Activated T-helper 2 cell treated with anti-CD3 and anti-CD28 coated beads, Interferon-gamma antibody, Interleukin-2, Interleukin-4, amounts not matched to agents 10 μg/mL and 5 μg/mL and 100 μg/mL, durations not matched to agents 14 hours and 24 hours and 36 hours (primary cell): ENCODE measurements at regions not wholly inside any gene's neighbourhood (a gene's known extent, or its start where the extent isn't known, plus 50 kb on each side); places are given as distances from the start of the nearest gene placed in this dataset.

Source experiments
- DNase-seq: peaks from one replicate; pipeline ENCODE4 v3.0.0; 2021; ENCODE audit warnings: low spot score
- H3K27ac Mint-ChIP-seq: one replicate; pipeline ENCODE4 v1.8.0; 2021; ENCODE audit warnings: mixed read lengths
- H3K27me3 Mint-ChIP-seq: one replicate; pipeline ENCODE4 v1.8.0; 2021; ENCODE audit warnings: low read depth, mixed read lengths
- H3K36me3 Mint-ChIP-seq: one replicate; pipeline ENCODE4 v1.8.0; 2021; ENCODE audit warnings: low read depth, mixed read lengths
- H3K4me1 Mint-ChIP-seq: one replicate; pipeline ENCODE4 v1.8.0; 2021; ENCODE audit warnings: low read depth, mixed read lengths
- H3K4me3 Mint-ChIP-seq: one replicate; pipeline ENCODE4 v1.8.0; 2021; ENCODE audit warnings: low read depth, mild to moderate bottlenecking, moderate library complexity, mixed read lengths
- H3K9me3 Mint-ChIP-seq: one replicate; pipeline ENCODE4 v1.8.0; 2021; ENCODE audit warnings: mixed read lengths
- intact Hi-C: fragments of 100-400 bp; cut with micrococcal nuclease; formaldehyde crosslinking; loops from one replicate; pipeline ENCODE4 v1.15.1; 2023

GRCh38 chr20:57024849-57025248 is 241.6 kb downstream of the BMP7 start:
- intact Hi-C loops = no loop called here
- no peak for DNase-seq
- Mint-ChIP-seq H3K27ac (no peak overlapping the region), H3K4me1 (no peaks in the 10 kb centered on the region), H3K4me3 (no peak overlapping the region), H3K27me3 (peaks cover 3% of the 10 kb centered on the region), H3K36me3 (no peaks in the 10 kb centered on the region), H3K9me3 (no peaks in the 10 kb centered on the region)

- H3K36me3 Mint-ChIP-seq = no peaks in the 10 kb centered on the region
- H3K9me3 Mint-ChIP-seq = no peaks in the 10 kb centered on the region
- H3K27me3 Mint-ChIP-seq = peaks cover under 1% of the 10 kb centered on the region
- H3K27ac Mint-ChIP-seq = no peak overlapping the region
- intact Hi-C loops = no loop called here
- H3K4me1 Mint-ChIP-seq = no peaks in the 10 kb centered on the region
- no peak for DNase-seq
- no peak overlapping the region for H3K4me3 Mint-ChIP-seq
These were observed 241.2 kb downstream of the BMP7 start for GRCh38 chr20:57025261-57025660.

DNA sequence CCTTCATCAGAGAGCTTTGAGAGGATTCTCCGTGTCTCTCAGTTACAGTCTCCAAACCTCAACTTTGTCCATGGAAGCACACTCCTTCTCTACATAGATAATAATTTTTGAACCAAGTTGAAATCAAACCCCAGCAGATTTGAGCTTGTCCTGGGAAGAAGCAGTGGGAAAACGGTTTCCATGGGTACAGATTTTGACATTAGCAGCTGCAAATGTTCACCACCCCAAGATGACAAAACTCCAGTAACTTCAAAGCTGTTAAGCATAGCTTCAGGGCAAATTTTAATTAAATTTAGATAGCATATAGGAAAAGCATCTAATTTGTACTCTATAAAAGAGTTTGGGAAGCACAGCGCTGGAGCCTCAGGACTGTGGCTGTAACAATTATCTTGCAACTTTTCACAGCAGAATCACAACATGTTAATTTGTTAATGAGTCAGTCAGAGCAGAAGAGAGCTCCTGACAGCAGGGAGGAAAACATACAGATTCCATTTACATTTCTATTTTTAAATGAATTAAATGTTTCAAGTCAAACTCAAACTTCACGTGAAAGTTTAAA is 240.7 kb downstream of the BMP7 start:
- no peaks in the 10 kb centered on the region for H3K27me3 Mint-ChIP-seq
- no peaks in the 10 kb centered on the region for H3K36me3 Mint-ChIP-seq
- no peaks in the 10 kb centered on the region for H3K4me1 Mint-ChIP-seq
- no peak overlapping the region for H3K4me3 Mint-ChIP-seq
- intact Hi-C loops = no loop called here
- H3K9me3 Mint-ChIP-seq = no peaks in the 10 kb centered on the region
- no peak overlapping the region for H3K27ac Mint-ChIP-seq
- no peak for DNase-seq

DNA sequence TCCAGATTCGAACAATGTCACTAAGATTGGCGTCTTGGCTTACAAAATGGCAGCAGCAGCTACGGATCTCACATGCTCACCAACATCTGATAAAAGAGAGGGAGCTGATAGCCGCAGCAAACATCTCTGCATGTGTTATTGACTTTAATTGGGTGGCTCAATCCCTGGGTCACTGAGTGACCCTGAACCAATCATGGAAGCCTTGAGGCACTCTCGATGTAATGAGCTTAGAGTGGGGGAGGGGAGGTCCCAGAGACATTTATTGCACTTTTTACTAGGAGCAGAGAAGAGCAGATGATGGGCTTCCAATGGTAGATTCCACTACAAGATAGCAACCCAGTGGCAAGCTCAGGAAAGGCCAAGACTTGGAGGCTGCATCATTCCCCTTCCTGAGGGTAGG is 238.7 kb downstream of the BMP7 start:
- no peak for DNase-seq
- Mint-ChIP-seq H3K27ac (no peak overlapping the region), H3K4me3 (no peak overlapping the region), H3K4me1 (no peaks in the 10 kb centered on the region), H3K9me3 (no peaks in the 10 kb centered on the region), H3K27me3 (no peaks in the 10 kb centered on the region), H3K36me3 (no peaks in the 10 kb centered on the region)
- intact Hi-C loops = no loop called here

DNA sequence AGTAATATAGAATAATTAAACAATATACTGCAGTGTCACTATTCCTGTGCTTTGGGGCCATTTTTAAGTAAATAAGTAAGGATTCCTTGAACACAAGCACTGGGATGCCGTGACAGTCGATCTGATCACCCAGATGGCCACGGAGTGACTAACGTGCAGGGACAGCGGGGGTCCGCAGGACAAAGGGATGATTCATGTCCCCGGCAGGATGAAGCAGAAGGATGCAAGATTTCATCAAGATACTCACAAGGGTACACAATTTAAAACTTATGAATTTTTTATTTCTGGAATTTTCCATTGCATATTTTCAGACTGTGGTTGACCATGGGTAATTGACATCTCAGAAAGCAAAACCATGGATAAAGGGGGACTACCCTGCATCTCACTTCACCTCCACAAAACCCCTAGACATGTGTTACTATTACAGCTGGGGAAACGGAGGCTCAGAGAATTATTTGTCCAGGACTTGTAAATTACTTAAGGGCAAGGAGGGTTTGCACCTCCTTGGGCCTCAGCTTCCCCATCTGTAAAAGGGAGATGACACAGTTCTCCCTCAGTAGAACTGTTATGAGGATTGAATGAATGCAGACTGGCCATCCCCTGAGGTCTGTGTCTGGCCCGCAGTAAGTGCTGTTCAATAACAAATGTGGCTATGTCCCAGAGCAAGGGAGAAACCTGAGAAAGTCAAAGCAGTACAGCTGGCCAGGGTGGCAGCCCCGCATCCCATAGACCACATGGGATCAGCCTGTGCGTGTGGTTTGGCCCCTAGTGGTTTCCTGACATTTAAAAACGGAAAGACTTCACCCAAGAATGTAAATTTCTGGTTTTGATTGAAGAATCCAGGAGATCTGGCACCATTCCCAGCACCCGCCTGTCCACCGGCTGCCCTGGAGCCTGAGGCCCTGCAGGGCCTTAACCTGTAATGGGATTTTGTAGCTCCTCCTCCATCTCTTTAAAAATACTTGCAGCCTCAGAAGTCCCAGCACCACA is 235.5 kb downstream of the BMP7 start:
- Mint-ChIP-seq H3K9me3 (no peaks in the 10 kb centered on the region), H3K36me3 (no peaks in the 10 kb centered on the region), H3K4me1 (no peaks in the 10 kb centered on the region), H3K27ac (no peak overlapping the region), H3K27me3 (no peaks in the 10 kb centered on the region), H3K4me3 (no peak overlapping the region)
- no peak for DNase-seq
- intact Hi-C loops = no loop called here

DNA sequence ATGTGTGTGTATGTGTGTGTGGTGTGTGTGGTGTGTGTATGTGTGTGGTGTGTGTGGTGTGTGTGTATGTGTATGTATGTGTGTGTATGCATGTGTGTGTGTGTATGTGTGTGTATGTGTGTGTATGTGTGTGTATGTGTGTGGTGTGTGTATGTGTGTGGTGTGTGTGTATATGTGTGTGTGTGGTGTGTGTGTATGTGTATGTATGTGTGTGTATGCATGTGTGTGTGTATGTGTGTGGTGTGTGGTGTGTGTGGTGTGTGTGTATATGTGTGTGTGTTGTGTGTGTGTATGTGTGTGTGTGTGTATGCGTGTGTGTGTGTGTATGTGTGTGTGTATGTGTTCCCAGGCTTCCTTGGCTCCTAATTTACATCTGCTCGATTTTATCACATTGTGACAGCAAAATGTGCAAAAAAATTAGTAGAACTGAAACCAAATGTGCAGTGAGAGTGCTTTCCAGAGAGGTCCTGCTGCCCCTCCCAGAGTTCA is 234.5 kb downstream of the BMP7 start:
- Mint-ChIP-seq H3K27me3 (no peaks in the 10 kb centered on the region), H3K4me1 (no peaks in the 10 kb centered on the region), H3K27ac (no peak overlapping the region), H3K9me3 (no peaks in the 10 kb centered on the region), H3K36me3 (no peaks in the 10 kb centered on the region), H3K4me3 (no peak overlapping the region)
- intact Hi-C loops = no loop called here
- no peak for DNase-seq

DNA sequence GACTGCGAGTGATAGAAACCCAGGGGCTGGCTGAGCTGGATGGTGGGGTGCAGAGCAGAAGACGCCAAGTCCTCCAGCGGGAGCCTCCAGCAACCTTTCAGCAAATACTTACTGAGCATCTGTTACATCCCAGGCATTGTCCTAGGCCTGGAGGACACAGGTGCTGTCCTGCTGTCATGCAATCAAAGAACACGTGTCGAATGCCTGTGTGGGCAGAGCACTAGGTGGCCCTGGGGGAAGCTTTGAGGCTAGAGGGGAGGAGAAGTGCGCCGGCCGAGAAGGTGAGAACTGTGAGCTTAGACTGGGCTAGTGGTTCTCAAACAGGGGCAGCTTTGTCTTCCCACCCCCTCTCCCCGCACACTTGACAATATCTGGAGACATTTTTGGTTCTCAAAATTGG is 233.6 kb downstream of the BMP7 start:
- Mint-ChIP-seq H3K4me1 (no peaks in the 10 kb centered on the region), H3K4me3 (no peak overlapping the region), H3K36me3 (no peaks in the 10 kb centered on the region), H3K27me3 (no peaks in the 10 kb centered on the region), H3K27ac (no peak overlapping the region), H3K9me3 (no peaks in the 10 kb centered on the region)
- intact Hi-C loops = no loop called here
- no peak for DNase-seq

- no peak overlapping the region for H3K27ac Mint-ChIP-seq
- intact Hi-C loops = no loop called here
- no peaks in the 10 kb centered on the region for H3K36me3 Mint-ChIP-seq
- H3K4me1 Mint-ChIP-seq = no peaks in the 10 kb centered on the region
- no peak for DNase-seq
- no peaks in the 10 kb centered on the region for H3K9me3 Mint-ChIP-seq
- H3K4me3 Mint-ChIP-seq = no peak overlapping the region
- no peaks in the 10 kb centered on the region for H3K27me3 Mint-ChIP-seq
These were observed 232.4 kb downstream of the BMP7 start for GRCh38 chr20:57034001-57034400.

- Mint-ChIP-seq H3K9me3 (no peaks in the 10 kb centered on the region), H3K4me1 (no peaks in the 10 kb centered on the region), H3K36me3 (no peaks in the 10 kb centered on the region), H3K4me3 (no peak overlapping the region), H3K27me3 (no peaks in the 10 kb centered on the region), H3K27ac (no peak overlapping the region)
- intact Hi-C loops = no loop called here
- DNase-seq = no peak
These were observed 228.8 kb downstream of the BMP7 start for GRCh38 chr20:57037689-57038088.

GRCh38 chr20:57038608-57039440 is 227.6 kb downstream of the BMP7 start:
- no peaks in the 10 kb centered on the region for H3K9me3 Mint-ChIP-seq
- DNase-seq = no peak
- no peak overlapping the region for H3K4me3 Mint-ChIP-seq
- H3K27me3 Mint-ChIP-seq = no peaks in the 10 kb centered on the region
- H3K36me3 Mint-ChIP-seq = no peaks in the 10 kb centered on the region
- no peaks in the 10 kb centered on the region for H3K4me1 Mint-ChIP-seq
- H3K27ac Mint-ChIP-seq = no peak overlapping the region
- intact Hi-C loops = no loop called here

GRCh38 chr20:57040466-57040865 is 226.0 kb downstream of the BMP7 start:
- H3K4me1 Mint-ChIP-seq = no peaks in the 10 kb centered on the region
- H3K4me3 Mint-ChIP-seq = no peak overlapping the region
- no peak overlapping the region for H3K27ac Mint-ChIP-seq
- no peak for DNase-seq
- H3K9me3 Mint-ChIP-seq = no peaks in the 10 kb centered on the region
- H3K36me3 Mint-ChIP-seq = no peaks in the 10 kb centered on the region
- intact Hi-C loops = no loop called here
- H3K27me3 Mint-ChIP-seq = no peaks in the 10 kb centered on the region

GRCh38 chr20:57040924-57041323 is 225.5 kb downstream of the BMP7 start:
- Mint-ChIP-seq H3K4me1 (no peaks in the 10 kb centered on the region), H3K27ac (no peak overlapping the region), H3K36me3 (no peaks in the 10 kb centered on the region), H3K27me3 (no peaks in the 10 kb centered on the region), H3K4me3 (no peak overlapping the region), H3K9me3 (no peaks in the 10 kb centered on the region)
- no peak for DNase-seq
- intact Hi-C loops = no loop called here

DNA sequence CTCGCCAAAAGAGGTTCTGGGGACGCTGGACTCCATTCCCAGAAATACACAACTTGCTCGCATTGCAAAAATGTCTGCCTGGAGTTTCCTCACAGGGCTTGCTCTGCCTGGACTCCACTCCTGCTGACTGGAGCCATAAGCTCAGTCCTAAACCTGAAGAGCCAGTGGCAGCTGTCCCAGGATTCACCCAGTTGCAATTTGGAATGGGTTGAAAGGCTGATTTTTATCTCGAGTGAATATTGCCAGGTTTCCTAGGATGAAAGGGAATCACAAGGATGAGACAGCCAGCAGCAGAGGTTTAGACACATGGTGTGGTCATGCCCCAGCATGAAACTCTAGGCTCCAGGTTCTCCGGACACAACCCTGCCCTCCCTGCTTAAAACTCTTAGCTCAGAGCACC is 223.3 kb downstream of the BMP7 start:
- Mint-ChIP-seq H3K36me3 (no peaks in the 10 kb centered on the region), H3K4me1 (no peaks in the 10 kb centered on the region), H3K9me3 (no peaks in the 10 kb centered on the region), H3K27me3 (no peaks in the 10 kb centered on the region), H3K4me3 (no peak overlapping the region), H3K27ac (no peak overlapping the region)
- no peak for DNase-seq
- intact Hi-C loops = no loop called here
